Upper lobe of left lung (tissue), 6 donors: ENCODE measurements at regions not wholly inside any gene's neighbourhood (a gene's known extent, or its start where the extent isn't known, plus 50 kb on each side); places are given as distances from the start of the nearest gene placed in this dataset.

Source experiments
- ATAC-seq, 2 donors: fragments of 200-7000 bp; cut with Tn5 transposase; one replicate each; pipeline ENCODE4 v1.9.1; 2022; ENCODE audit warnings: mild to moderate bottlenecking in 2 of 2, moderate library complexity in 2 of 2; ENCODE audit not compliant: low FRiP score in 2 of 2
- DNase-seq, 2 donors: peaks; one replicate each; pipeline ENCODE4 v3.0.0-alpha.2; 2019 to 2020
- H3K27ac ChIP-seq, 4 donors: fragments of 200-600 bp; sonication (generic); one replicate each; pipeline ENCODE4 v1.5.1; 2016 to 2019
- H3K27me3 ChIP-seq, 4 donors: fragments of 200-600 bp; sonication (generic); one replicate each; pipeline ENCODE4 v1.5.1; 2017 to 2019
- H3K36me3 ChIP-seq, 4 donors: fragments of 200-600 bp; sonication (generic); one replicate each; pipeline ENCODE4 v1.5.1; 2016 to 2019
- H3K4me1 ChIP-seq, 4 donors: fragments of 200-600 bp; sonication (generic); one replicate each; pipeline ENCODE4 v1.5.1; 2018 to 2019
- H3K4me3 ChIP-seq, 4 donors: fragments of 200-600 bp; sonication (generic); one replicate each; pipeline ENCODE4 v1.5.1; 2017 to 2019; ENCODE audit warnings: mild to moderate bottlenecking in 2 of 4, moderate library complexity in 1 of 4
- H3K9me3 ChIP-seq, 4 donors: fragments of 200-600 bp; sonication (generic); one replicate each; pipeline ENCODE4 v1.5.1; 2018 to 2019
- EP300 ChIP-seq, 4 donors: sonication (generic); formaldehyde crosslinking; IDR thresholded peaks; one replicate each; pipeline ENCODE4 v1.5.1; 2017; ENCODE audit warnings: antibody characterized with exemption in 4 of 4, control low read depth in 2 of 4
- POLR2A ChIP-seq, 4 donors: fragments of 450-650 bp; IDR thresholded peaks; one replicate each; pipeline ENCODE4 v1.5.1; 2016 to 2017; ENCODE audit warnings: antibody characterized with exemption in 4 of 4, mild to moderate bottlenecking in 2 of 4
- POLR2AphosphoS5 ChIP-seq, 2 donors: sonication (generic); formaldehyde crosslinking; IDR thresholded peaks; one replicate each; pipeline ENCODE4 v1.5.1; 2017; ENCODE audit warnings: antibody characterized with exemption in 2 of 2
- WGBS, 2 donors: methylation state at CpG; one replicate each; pipeline ENCODE4 v1.1.5; 2017 to 2018; 5-methylcytosine and 5-hydroxymethylcytosine counted together
- TF ChIP-seq, protein P1 (sequence below), 6 experiments: fragments of 450-650 bp in 4 of 6; fragments of 200-600 bp in 2 of 6; sonication (generic) in 2 of 6; IDR thresholded peaks; one replicate each; pipeline ENCODE4 v1.5.1; 2016 to 2019; ENCODE audit warnings: antibody characterized with exemption in 6 of 6
- donor health status: DM: no; HTN: no; CAD: no; lungs with moderate emphysema.
- donor health status: DM: no; HTN: yes; CAD: no; lungs with severe emphysema.

DNA sequence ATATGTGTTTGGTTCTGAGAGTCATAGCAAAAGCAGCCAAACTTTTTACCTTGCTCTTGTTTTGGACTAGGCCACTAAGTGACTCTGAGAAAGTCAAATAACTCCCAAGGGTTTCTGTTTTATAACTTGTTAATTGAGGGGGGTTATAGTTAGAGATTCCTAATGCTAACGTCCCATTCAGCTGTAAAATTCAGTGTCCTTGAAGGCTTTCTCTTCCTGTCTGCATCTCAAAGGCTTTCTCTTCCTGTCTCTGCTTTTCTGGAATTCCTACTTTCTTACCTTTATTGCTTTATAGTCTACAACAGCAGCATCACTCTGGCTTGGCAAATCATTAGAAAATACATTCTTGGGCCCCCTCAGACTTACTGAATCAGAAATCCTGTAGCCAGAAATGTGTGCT lies 479.5 kb upstream of the SEMA6A start:
- H3K27ac ChIP-seq = no peak overlapping the region
- DNase-seq (no peak), ATAC-seq (no peak)
- H3K4me1 ChIP-seq = no peaks in the 10 kb centered on the region
- no peak overlapping the region for H3K4me3 ChIP-seq
- no peaks in the 10 kb centered on the region for H3K27me3 ChIP-seq
- H3K36me3 ChIP-seq = no peaks in the 10 kb centered on the region
- H3K9me3 ChIP-seq = no peaks in the 10 kb centered on the region
- TF ChIP-seq, protein P1, sequence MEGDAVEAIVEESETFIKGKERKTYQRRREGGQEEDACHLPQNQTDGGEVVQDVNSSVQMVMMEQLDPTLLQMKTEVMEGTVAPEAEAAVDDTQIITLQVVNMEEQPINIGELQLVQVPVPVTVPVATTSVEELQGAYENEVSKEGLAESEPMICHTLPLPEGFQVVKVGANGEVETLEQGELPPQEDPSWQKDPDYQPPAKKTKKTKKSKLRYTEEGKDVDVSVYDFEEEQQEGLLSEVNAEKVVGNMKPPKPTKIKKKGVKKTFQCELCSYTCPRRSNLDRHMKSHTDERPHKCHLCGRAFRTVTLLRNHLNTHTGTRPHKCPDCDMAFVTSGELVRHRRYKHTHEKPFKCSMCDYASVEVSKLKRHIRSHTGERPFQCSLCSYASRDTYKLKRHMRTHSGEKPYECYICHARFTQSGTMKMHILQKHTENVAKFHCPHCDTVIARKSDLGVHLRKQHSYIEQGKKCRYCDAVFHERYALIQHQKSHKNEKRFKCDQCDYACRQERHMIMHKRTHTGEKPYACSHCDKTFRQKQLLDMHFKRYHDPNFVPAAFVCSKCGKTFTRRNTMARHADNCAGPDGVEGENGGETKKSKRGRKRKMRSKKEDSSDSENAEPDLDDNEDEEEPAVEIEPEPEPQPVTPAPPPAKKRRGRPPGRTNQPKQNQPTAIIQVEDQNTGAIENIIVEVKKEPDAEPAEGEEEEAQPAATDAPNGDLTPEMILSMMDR (IDR thresholded peaks at IDR 0.05) = no peak
- TF ChIP-seq POLR2A (IDR thresholded peaks at IDR 0.05) (no peak), EP300 (IDR thresholded peaks at IDR 0.05) (no peak), POLR2AphosphoS5 (IDR thresholded peaks at IDR 0.05) (no peak)
- WGBS, 2 donors = 54 to 70% methylated on average over 1 of the region's 1 CpG

DNA sequence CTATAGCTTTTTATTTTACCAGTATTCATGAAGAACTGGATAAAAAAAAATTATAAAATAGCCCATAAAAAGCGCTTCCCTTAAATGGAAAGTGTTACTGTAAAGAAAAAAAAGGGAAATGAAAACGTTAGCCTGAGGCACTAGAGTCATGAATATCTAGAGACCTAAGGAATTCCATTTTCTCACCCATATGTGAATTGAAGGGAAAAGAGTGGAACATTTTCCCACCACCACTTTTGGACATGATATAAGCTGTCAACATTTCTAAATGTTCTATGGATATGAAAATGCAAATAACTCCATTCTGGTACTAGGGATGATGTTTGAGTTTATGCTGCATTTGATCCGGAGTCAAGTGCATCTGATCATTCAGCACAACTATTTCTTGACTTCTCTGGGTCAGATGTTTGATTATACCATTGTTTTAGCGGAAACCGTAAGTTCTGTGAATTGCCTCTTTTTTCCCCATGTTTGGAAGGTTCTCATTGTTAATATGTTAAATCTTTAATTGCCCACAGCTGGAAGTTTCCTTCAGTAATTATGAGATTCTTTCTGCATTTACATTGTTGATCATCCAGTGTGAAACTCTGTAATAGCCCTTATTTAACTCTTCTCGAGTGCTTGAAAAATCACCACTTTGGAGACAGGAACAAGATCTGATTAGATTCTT lies 467.4 kb upstream of the SEMA6A start:
- TF ChIP-seq POLR2AphosphoS5 (IDR thresholded peaks at IDR 0.05) (no peak), EP300 (IDR thresholded peaks at IDR 0.05) (no peak), POLR2A (IDR thresholded peaks at IDR 0.05) (no peak)
- TF ChIP-seq, protein P1 (IDR thresholded peaks at IDR 0.05) = no peak
- H3K27ac ChIP-seq = no peak overlapping the region
- H3K36me3 ChIP-seq = no peaks in the 10 kb centered on the region
- no peaks in the 10 kb centered on the region for H3K27me3 ChIP-seq
- WGBS, 2 donors = 66 to 72% methylated on average over 6 of the region's 6 CpGs
- no peak for ATAC-seq
- H3K4me3 ChIP-seq = no peak overlapping the region
- no peak for DNase-seq
- H3K9me3 ChIP-seq = no peaks in the 10 kb centered on the region
- H3K4me1 ChIP-seq = no peaks in the 10 kb centered on the region

- Histone ChIP-seq H3K27ac (no peak overlapping the region), H3K36me3 (no peaks in the 10 kb centered on the region), H3K4me3 (no peak overlapping the region), H3K27me3 (no peaks in the 10 kb centered on the region), H3K4me1 (no peaks in the 10 kb centered on the region), H3K9me3 (no peaks in the 10 kb centered on the region)
- DNase-seq (no peak), ATAC-seq (no peak)
- TF ChIP-seq POLR2A (IDR thresholded peaks at IDR 0.05) (no peak), POLR2AphosphoS5 (IDR thresholded peaks at IDR 0.05) (no peak), EP300 (IDR thresholded peaks at IDR 0.05) (no peak)
- TF ChIP-seq, protein P1 (IDR thresholded peaks at IDR 0.05) = no peak
Measured at GRCh38 chr5:117039035-117039434, 464.4 kb upstream of the SEMA6A start.

DNA sequence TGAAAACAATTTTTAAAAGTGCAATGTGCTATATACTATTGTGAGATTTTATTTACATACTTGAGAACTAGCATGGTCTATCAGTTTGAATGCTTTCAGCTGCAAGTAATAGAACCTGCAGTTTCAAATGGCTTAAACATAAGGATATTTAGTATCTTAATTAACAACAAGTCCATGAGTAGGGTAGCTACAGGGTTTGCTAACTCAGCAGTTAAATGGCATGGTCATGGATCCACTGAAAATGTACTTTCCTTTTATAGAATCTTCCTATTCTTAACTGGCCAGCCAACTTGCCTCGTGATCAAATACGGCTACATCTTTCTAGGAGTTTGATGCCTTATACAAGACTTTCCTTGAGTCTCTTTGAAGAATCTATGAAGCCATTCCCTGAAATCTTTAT lies 452.8 kb upstream of the SEMA6A start:
- Histone ChIP-seq H3K27ac (no peak overlapping the region), H3K4me1 (no peaks in the 10 kb centered on the region), H3K36me3 (no peaks in the 10 kb centered on the region), H3K9me3 (no peaks in the 10 kb centered on the region), H3K4me3 (no peak overlapping the region), H3K27me3 (no peaks in the 10 kb centered on the region)
- TF ChIP-seq EP300 (IDR thresholded peaks at IDR 0.05) = no peak
- TF ChIP-seq, protein P1 (IDR thresholded peaks at IDR 0.05) = no peak
- no peak for TF ChIP-seq POLR2A (IDR thresholded peaks at IDR 0.05)
- TF ChIP-seq POLR2AphosphoS5 (IDR thresholded peaks at IDR 0.05) = no peak
- DNase-seq (no peak), ATAC-seq (no peak)
- WGBS, 2 donors = 95 to 98% methylated on average over 2 of the region's 2 CpGs

GRCh38 chr5:117020999-117021398 lies 446.4 kb upstream of the SEMA6A start:
- TF ChIP-seq POLR2AphosphoS5 (IDR thresholded peaks at IDR 0.05) = no peak
- no peak for TF ChIP-seq POLR2A (IDR thresholded peaks at IDR 0.05)
- TF ChIP-seq EP300 (IDR thresholded peaks at IDR 0.05) = no peak
- TF ChIP-seq, protein P1 (IDR thresholded peaks at IDR 0.05) = no peak
- ATAC-seq (no peak), DNase-seq (no peak)
- H3K9me3 ChIP-seq = no peaks in the 10 kb centered on the region
- no peak overlapping the region for H3K27ac ChIP-seq
- WGBS, 2 donors = 66 to 72% methylated on average over 2 of the region's 2 CpGs
- no peaks in the 10 kb centered on the region for H3K4me1 ChIP-seq
- H3K36me3 ChIP-seq = no peaks in the 10 kb centered on the region
- no peak overlapping the region for H3K4me3 ChIP-seq
- H3K27me3 ChIP-seq = no peaks in the 10 kb centered on the region
